ENCODE measurements at regions not wholly inside any gene's neighbourhood (a gene's known extent, or its start where the extent isn't known, plus 50 kb on each side); places are given as distances from the start of the nearest gene placed in this dataset.
A peak's percentile ranks its signal among the peaks of the same experiment; 100 is the strongest.
"Not testable (repeated sequence)": the region's sequence is repeated elsewhere in the genome, so short reads cannot be mapped to it uniquely, and the experiment has no call there.

- DNase-seq (ENCODE audit: low read depth in 2 of 2): no peak
Measured at GRCh38 chr1:82390627-82391026, 589.9 kb downstream of the ADGRL2 start.

- peak in 1 of 2 donors; percentile 29 for DNase-seq (ENCODE audit: low read depth in 2 of 2)
Measured at GRCh38 chr1:82388679-82389078, 587.9 kb downstream of the ADGRL2 start.

GRCh38 chr1:82387012-82387366 lies 586.3 kb downstream of the ADGRL2 start:
- DNase-seq (ENCODE audit: low read depth in 2 of 2): no peak

GRCh38 chr1:82386365-82387011 lies 585.8 kb downstream of the ADGRL2 start:
- no peak for DNase-seq (ENCODE audit: low read depth in 2 of 2)

GRCh38 chr1:82384776-82385175 lies 584.0 kb downstream of the ADGRL2 start:
- DNase-seq (ENCODE audit: low read depth in 2 of 2): no peak

- DNase-seq (ENCODE audit: low read depth in 2 of 2): peak in 1 of 2 donors; percentile 30
Measured at GRCh38 chr1:82377201-82377884, 576.6 kb downstream of the ADGRL2 start.

GRCh38 chr1:82373710-82374109 lies 573.0 kb downstream of the ADGRL2 start:
- no peak for DNase-seq (ENCODE audit: low read depth in 2 of 2)

- DNase-seq (ENCODE audit: low read depth in 2 of 2): no peak
Measured at GRCh38 chr1:82371844-82372498, 571.2 kb downstream of the ADGRL2 start.

GRCh38 chr1:82367456-82367855 lies 566.7 kb downstream of the ADGRL2 start:
- DNase-seq (ENCODE audit: low read depth in 2 of 2): no peak

- DNase-seq (ENCODE audit: low read depth in 2 of 2): peak; percentile 7 to 42
Measured at GRCh38 chr1:82366689-82367088, 566.0 kb downstream of the ADGRL2 start.

GRCh38 chr1:82359541-82359940 lies 558.8 kb downstream of the ADGRL2 start:
- peak in 1 of 2 donors; percentile 30 for DNase-seq (ENCODE audit: low read depth in 2 of 2)

- not testable (repeated sequence) for DNase-seq (ENCODE audit: low read depth in 2 of 2)
Measured at GRCh38 chr1:82358706-82359105, 558.0 kb downstream of the ADGRL2 start.

GRCh38 chr1:82354546-82354945 lies 553.8 kb downstream of the ADGRL2 start:
- not testable (repeated sequence) for DNase-seq (ENCODE audit: low read depth in 2 of 2)

- no peak for DNase-seq (ENCODE audit: low read depth in 2 of 2)
Measured at GRCh38 chr1:82348487-82348886, 547.8 kb downstream of the ADGRL2 start.

- no peak for DNase-seq (ENCODE audit: low read depth in 2 of 2)
Measured at GRCh38 chr1:82346141-82346540, 545.4 kb downstream of the ADGRL2 start.

GRCh38 chr1:82343381-82343780 lies 542.6 kb downstream of the ADGRL2 start:
- no peak for DNase-seq (ENCODE audit: low read depth in 2 of 2)

- no peak for DNase-seq (ENCODE audit: low read depth in 2 of 2)
Measured at GRCh38 chr1:82337635-82338034, 536.9 kb downstream of the ADGRL2 start.

GRCh38 chr1:82330330-82330729 lies 529.6 kb downstream of the ADGRL2 start:
- DNase-seq (ENCODE audit: low read depth in 2 of 2): no peak

- no peak for DNase-seq (ENCODE audit: low read depth in 2 of 2)
Measured at GRCh38 chr1:82329226-82329625, 528.5 kb downstream of the ADGRL2 start.

- DNase-seq (ENCODE audit: low read depth in 2 of 2): no peak
Measured at GRCh38 chr1:82323144-82323841, 522.6 kb downstream of the ADGRL2 start.

GRCh38 chr1:82321794-82322193 lies 521.1 kb downstream of the ADGRL2 start:
- peak in 1 of 2 donors; percentile 51 for DNase-seq (ENCODE audit: low read depth in 2 of 2)

- no peak for DNase-seq (ENCODE audit: low read depth in 2 of 2)
Measured at GRCh38 chr1:82319546-82319945, 518.8 kb downstream of the ADGRL2 start.
